SK-N-MC (cell line): ENCODE measurements at regions not wholly inside any gene's neighbourhood (a gene's known extent, or its start where the extent isn't known, plus 50 kb on each side); places are given as distances from the start of the nearest gene placed in this dataset.

Experiments used
- EZH2 ChIP-seq: fragments of 200-600 bp; sonication (generic); IDR thresholded peaks from one replicate; pipeline ENCODE4 v1.6.1; 2017; ENCODE audit warnings: antibody characterized with exemption
- FOXP2 ChIP-seq: optimal IDR thresholded peaks from 2 replicates; pipeline ENCODE3; 2011; ENCODE audit warnings: mild to moderate bottlenecking, moderate library complexity; ENCODE audit not compliant: insufficient read depth; ENCODE audit errors: extremely low read length, control extremely low read depth
- POLR2AphosphoS5 ChIP-seq: IDR thresholded peaks from 2 replicates; pipeline ENCODE4 v1.6.1; 2012; ENCODE audit warnings: mild to moderate bottlenecking, low read depth, low read length, borderline replicate concordance

GRCh38 chr5:116629168-116629567 lies 54.5 kb upstream of the SEMA6A start:
- TF ChIP-seq POLR2AphosphoS5 = no peak
- TF ChIP-seq EZH2 = no peak
- TF ChIP-seq FOXP2 = no peak
